GM23338 (cell line): ENCODE measurements at regions not wholly inside any gene's neighbourhood (a gene's known extent, or its start where the extent isn't known, plus 50 kb on each side); places are given as distances from the start of the nearest gene placed in this dataset.

ENCODE experiments used
- ATAC-seq: fragments of 200-7000 bp; cut with Tn5 transposase; 3 replicates; pipeline ENCODE4 v1.9.1; 2020
- DNase-seq: peaks from one replicate; pipeline ENCODE4 v3.0.0-alpha.2; 2015; ENCODE audit warnings: low spot score
- H2AFZ ChIP-seq: fragments of 200-600 bp; sonication (generic); 2 replicates; pipeline ENCODE4 v1.8.0; 2016; ENCODE audit warnings: antibody characterized with exemption, mild to moderate bottlenecking, moderate library complexity
- H3F3A ChIP-seq: fragments of 200-600 bp; sonication (generic); replicated peaks from 2 replicates; pipeline ENCODE4 v1.8.0; 2017; ENCODE audit warnings: antibody characterized with exemption, mixed run types, low read depth
- H3K27ac ChIP-seq: fragments of 200-600 bp; sonication (generic); 2 replicates; pipeline ENCODE4 v1.6.1; 2016; ENCODE audit warnings: low read depth
- H3K27me3 ChIP-seq: fragments of 200-600 bp; sonication (generic); 2 replicates; pipeline ENCODE4 v1.8.0; 2016; ENCODE audit warnings: mild to moderate bottlenecking, mixed run types, moderate library complexity; ENCODE audit not compliant: insufficient read depth
- H3K36me3 ChIP-seq: fragments of 200-600 bp; sonication (generic); 2 replicates; pipeline ENCODE4 v1.8.0; 2016; ENCODE audit warnings: mild to moderate bottlenecking; ENCODE audit not compliant: insufficient read depth
- H3K4me1 ChIP-seq: fragments of 200-600 bp; sonication (generic); 2 replicates; pipeline ENCODE4 v1.8.0; 2016; ENCODE audit warnings: mild to moderate bottlenecking, moderate library complexity; ENCODE audit not compliant: insufficient read depth
- H3K4me2 ChIP-seq: fragments of 200-600 bp; sonication (generic); 2 replicates; pipeline ENCODE4 v1.7.1; 2017; ENCODE audit warnings: mixed run types
- H3K4me3 ChIP-seq: fragments of 200-600 bp; sonication (generic); 2 replicates; pipeline ENCODE4 v1.6.1; 2016; ENCODE audit warnings: mixed run types
- H3K79me2 ChIP-seq: fragments of 200-600 bp; sonication (generic); replicated peaks from 2 replicates; pipeline ENCODE4 v1.8.0; 2017; ENCODE audit warnings: mild to moderate bottlenecking; ENCODE audit not compliant: insufficient read depth
- H3K9me2 ChIP-seq: fragments of 200-600 bp; sonication (generic); 2 replicates; pipeline ENCODE4 v1.8.0; 2017; ENCODE audit not compliant: insufficient read depth
- H4K20me1 ChIP-seq: fragments of 200-600 bp; sonication (generic); replicated peaks from 2 replicates; pipeline ENCODE4 v1.8.0; 2017; ENCODE audit warnings: mild to moderate bottlenecking; ENCODE audit not compliant: insufficient read depth
- H3K27ac Mint-ChIP-seq: 2 replicates; pipeline ENCODE4 v1.8.0; 2020; ENCODE audit warnings: inconsistent platforms, mild to moderate bottlenecking, moderate library complexity, mixed read lengths
- H3K27me3 Mint-ChIP-seq: 3 replicates; pipeline ENCODE4 v1.8.0; 2022; ENCODE audit warnings: low read depth, mild to moderate bottlenecking, moderate library complexity, mixed read lengths, inconsistent platforms; ENCODE audit not compliant: insufficient read depth, poor library complexity
- H3K36me3 Mint-ChIP-seq: 3 replicates; pipeline ENCODE4 v1.8.0; 2021; ENCODE audit warnings: low read depth, mild to moderate bottlenecking, inconsistent platforms, moderate library complexity, mixed read lengths
- H3K4me1 Mint-ChIP-seq: 3 replicates; pipeline ENCODE4 v1.8.0; 2020; ENCODE audit warnings: mild to moderate bottlenecking, inconsistent platforms, mixed read lengths
- H3K4me3 Mint-ChIP-seq: 3 replicates; pipeline ENCODE4 v1.8.0; 2021; ENCODE audit warnings: moderate library complexity, mild to moderate bottlenecking, inconsistent platforms, mixed read lengths
- H3K9me3 Mint-ChIP-seq: 3 replicates; pipeline ENCODE4 v1.8.0; 2020; ENCODE audit warnings: moderate library complexity, mild to moderate bottlenecking, inconsistent platforms, mixed read lengths
- CREB1 ChIP-seq: fragments of 250-450 bp; sonication (Bioruptor Pico); IDR thresholded peaks from 2 replicates; pipeline ENCODE4 v1.5.0; 2020; ENCODE audit warnings: low read depth, mild to moderate bottlenecking, moderate library complexity
- EZH2 ChIP-seq: fragments of 200-600 bp; sonication (generic); IDR thresholded peaks from one replicate; pipeline ENCODE4 v1.8.0; 2017; ENCODE audit warnings: antibody characterized with exemption, mild to moderate bottlenecking, low read depth; ENCODE audit not compliant: unreplicated experiment
- EZH2phosphoT487 ChIP-seq: fragments of 200-600 bp; sonication (generic); IDR thresholded peaks from one replicate; pipeline ENCODE4 v1.8.1; 2018; ENCODE audit warnings: antibody characterized with exemption; ENCODE audit not compliant: unreplicated experiment
- JUNB ChIP-seq: IDR thresholded peaks from one replicate; pipeline ENCODE4 v1.6.1; 2016; ENCODE audit warnings: antibody characterized with exemption; ENCODE audit not compliant: unreplicated experiment
- NANOG ChIP-seq: IDR thresholded peaks from 2 replicates; pipeline ENCODE4 v1.6.1; 2016; ENCODE audit warnings: antibody characterized with exemption, borderline replicate concordance
- POLR2AphosphoS5 ChIP-seq: IDR thresholded peaks from 2 replicates; pipeline ENCODE4 v1.6.1; 2016; ENCODE audit warnings: antibody characterized with exemption, low read depth
- STAT1 ChIP-seq: IDR thresholded peaks from one replicate; pipeline ENCODE4 v1.6.1; 2016; ENCODE audit warnings: antibody characterized with exemption; ENCODE audit not compliant: unreplicated experiment
- ZNF331 ChIP-seq: fragments of 250-450 bp; sonication (Bioruptor Pico); IDR thresholded peaks from 2 replicates; pipeline ENCODE4 v1.5.0; 2020; ENCODE audit warnings: low read depth, mild to moderate bottlenecking, moderate library complexity
- TF ChIP-seq, protein P1 (sequence below): fragments of 250-450 bp; sonication (Bioruptor Pico); IDR thresholded peaks from 2 replicates; pipeline ENCODE4 v1.5.0; 2020; ENCODE audit warnings: mild to moderate bottlenecking, moderate library complexity

DNA sequence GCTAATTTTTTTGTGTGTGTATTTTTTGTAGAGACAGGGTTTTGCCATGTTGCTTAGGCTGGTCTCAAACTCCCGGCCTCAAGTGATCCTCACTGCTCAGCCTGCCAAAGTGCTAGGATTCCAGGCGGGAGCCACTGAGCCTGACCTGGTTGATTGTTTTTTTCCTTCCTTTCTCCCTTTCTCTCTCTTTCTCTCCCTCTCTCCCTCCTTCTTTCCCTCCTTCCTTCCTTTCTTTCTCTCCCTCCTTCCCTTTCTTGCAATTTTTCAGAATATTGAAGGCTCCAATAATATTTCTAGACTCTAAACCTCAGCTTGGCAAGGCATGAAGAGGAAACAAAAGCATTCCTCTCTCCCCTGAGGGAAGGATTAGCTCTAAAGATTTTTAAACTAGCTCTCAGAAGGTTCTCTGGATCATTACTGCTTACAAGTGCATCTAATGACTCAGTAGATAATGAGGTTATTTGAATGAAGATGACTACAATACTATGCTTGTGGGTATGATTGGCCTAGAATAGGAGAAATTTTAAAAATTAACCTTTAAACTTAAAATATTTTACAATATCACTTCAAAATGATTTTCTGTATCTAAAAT, 68.5 kb upstream of the GADD45A start (continued):
- TF ChIP-seq, protein P1, sequence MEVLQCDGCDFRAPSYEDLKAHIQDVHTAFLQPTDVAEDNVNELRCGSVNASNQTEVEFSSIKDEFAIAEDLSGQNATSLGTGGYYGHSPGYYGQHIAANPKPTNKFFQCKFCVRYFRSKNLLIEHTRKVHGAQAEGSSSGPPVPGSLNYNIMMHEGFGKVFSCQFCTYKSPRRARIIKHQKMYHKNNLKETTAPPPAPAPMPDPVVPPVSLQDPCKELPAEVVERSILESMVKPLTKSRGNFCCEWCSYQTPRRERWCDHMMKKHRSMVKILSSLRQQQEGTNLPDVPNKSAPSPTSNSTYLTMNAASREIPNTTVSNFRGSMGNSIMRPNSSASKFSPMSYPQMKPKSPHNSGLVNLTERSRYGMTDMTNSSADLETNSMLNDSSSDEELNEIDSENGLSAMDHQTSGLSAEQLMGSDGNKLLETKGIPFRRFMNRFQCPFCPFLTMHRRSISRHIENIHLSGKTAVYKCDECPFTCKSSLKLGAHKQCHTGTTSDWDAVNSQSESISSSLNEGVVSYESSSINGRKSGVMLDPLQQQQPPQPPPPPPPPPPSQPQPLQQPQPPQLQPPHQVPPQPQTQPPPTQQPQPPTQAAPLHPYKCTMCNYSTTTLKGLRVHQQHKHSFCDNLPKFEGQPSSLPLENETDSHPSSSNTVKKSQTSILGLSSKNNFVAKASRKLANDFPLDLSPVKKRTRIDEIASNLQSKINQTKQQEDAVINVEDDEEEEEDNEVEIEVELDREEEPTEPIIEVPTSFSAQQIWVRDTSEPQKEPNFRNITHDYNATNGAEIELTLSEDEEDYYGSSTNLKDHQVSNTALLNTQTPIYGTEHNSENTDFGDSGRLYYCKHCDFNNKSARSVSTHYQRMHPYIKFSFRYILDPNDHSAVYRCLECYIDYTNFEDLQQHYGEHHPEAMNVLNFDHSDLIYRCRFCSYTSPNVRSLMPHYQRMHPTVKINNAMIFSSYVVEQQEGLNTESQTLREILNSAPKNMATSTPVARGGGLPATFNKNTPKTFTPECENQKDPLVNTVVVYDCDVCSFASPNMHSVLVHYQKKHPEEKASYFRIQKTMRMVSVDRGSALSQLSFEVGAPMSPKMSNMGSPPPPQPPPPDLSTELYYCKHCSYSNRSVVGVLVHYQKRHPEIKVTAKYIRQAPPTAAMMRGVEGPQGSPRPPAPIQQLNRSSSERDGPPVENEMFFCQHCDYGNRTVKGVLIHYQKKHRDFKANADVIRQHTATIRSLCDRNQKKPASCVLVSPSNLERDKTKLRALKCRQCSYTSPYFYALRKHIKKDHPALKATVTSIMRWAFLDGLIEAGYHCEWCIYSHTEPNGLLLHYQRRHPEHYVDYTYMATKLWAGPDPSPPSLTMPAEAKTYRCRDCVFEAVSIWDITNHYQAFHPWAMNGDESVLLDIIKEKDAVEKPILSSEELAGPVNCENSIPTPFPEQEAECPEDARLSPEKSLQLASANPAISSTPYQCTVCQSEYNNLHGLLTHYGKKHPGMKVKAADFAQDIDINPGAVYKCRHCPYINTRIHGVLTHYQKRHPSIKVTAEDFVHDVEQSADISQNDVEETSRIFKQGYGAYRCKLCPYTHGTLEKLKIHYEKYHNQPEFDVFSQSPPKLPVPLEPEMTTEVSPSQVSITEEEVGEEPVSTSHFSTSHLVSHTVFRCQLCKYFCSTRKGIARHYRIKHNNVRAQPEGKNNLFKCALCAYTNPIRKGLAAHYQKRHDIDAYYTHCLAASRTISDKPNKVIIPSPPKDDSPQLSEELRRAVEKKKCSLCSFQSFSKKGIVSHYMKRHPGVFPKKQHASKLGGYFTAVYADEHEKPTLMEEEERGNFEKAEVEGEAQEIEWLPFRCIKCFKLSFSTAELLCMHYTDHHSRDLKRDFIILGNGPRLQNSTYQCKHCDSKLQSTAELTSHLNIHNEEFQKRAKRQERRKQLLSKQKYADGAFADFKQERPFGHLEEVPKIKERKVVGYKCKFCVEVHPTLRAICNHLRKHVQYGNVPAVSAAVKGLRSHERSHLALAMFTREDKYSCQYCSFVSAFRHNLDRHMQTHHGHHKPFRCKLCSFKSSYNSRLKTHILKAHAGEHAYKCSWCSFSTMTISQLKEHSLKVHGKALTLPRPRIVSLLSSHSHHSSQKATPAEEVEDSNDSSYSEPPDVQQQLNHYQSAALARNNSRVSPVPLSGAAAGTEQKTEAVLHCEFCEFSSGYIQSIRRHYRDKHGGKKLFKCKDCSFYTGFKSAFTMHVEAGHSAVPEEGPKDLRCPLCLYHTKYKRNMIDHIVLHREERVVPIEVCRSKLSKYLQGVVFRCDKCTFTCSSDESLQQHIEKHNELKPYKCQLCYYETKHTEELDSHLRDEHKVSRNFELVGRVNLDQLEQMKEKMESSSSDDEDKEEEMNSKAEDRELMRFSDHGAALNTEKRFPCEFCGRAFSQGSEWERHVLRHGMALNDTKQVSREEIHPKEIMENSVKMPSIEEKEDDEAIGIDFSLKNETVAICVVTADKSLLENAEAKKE (CRISPR knock-in tag): no peak
- no peak for TF ChIP-seq POLR2AphosphoS5

DNA sequence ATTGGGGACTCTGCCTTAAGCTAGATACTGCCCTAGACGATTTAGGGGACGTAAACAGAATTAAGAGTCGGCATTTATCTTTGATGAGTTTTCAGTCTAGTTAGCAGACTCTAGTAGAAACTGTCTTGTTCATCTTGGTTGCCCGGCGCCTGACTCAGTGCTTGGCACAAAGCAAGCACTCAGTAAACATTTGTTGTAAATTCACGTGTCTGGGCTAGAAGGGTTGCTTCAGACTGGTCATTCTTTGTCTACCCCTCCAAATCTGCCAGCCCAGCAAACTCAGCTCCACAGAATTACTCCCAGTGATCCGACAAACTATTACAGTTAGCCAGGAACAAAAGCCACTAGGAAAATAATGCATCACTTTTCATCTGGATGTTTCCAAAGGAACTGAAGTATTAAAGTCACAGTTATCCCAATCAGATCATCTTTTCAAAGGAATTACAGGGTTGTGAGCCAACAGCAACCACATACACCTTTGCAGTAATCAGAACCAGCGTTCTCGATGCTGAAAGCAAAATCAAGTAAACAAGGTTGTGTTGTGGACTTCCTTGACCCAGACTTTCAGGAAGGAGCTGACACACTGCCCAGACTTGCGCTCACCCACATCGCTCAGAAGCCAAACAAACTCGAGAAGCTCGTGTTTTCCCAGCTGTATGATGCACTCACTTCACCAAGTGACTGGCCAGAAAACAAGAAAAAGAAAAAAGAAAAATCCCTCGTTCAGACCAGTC, 66.5 kb upstream of the GADD45A start:
- H2AFZ ChIP-seq: 0 out of 2 replicates have a peak overlapping the region, but pooled peaks have one; percentile 43
- no peak overlapping the region for H3K4me2 ChIP-seq
- no peak for ATAC-seq
- H3F3A ChIP-seq: no peaks in the 10 kb centered on the region
- H3K27ac ChIP-seq: no peak overlapping the region
- Mint-ChIP-seq H3K27ac (no peak overlapping the region; the same call in none of the 2 replicates), H3K4me3 (no peak overlapping the region), H3K4me1 (0 out of 3 replicates have a peak, but pooled peaks cover 2% of the 10 kb centered on the region), H3K27me3 (no peaks in the 10 kb centered on the region), H3K9me3 (no peaks in the 10 kb centered on the region), H3K36me3 (no peaks in the 10 kb centered on the region)
- H4K20me1 ChIP-seq: no peaks in the 10 kb centered on the region
- no peak for DNase-seq
- no peak overlapping the region for H3K4me3 ChIP-seq
- H3K36me3 ChIP-seq: no peaks in the 10 kb centered on the region
- no peaks in the 10 kb centered on the region for H3K79me2 ChIP-seq
- H3K4me1 ChIP-seq: no peaks in the 10 kb centered on the region
- no peaks in the 10 kb centered on the region for H3K27me3 ChIP-seq
- no peaks in the 10 kb centered on the region for H3K9me2 ChIP-seq
- TF ChIP-seq CREB1: no peak
- no peak for TF ChIP-seq NANOG
- TF ChIP-seq EZH2: no peak
- TF ChIP-seq, protein P1 (CRISPR knock-in tag): no peak
- no peak for TF ChIP-seq EZH2phosphoT487
- TF ChIP-seq JUNB: no peak
- no peak for TF ChIP-seq STAT1
- no peak for TF ChIP-seq ZNF331 (CRISPR knock-in tag)
